ENCODE measurements at regions not wholly inside any gene's neighbourhood (a gene's known extent, or its start where the extent isn't known, plus 50 kb on each side); places are given as distances from the start of the nearest gene placed in this dataset.

- TF ChIP-seq POLR2AphosphoS5 (IDR thresholded peaks at IDR 0.05; ENCODE audit: low read depth, low read length) (no peak), SIN3A (IDR thresholded peaks at IDR 0.05; ENCODE audit: borderline replicate concordance, insufficient read depth, low read length) (no peak)
Observed at GRCh38 chr10:43953672-43954071, 305.0 kb upstream of the ZNF32 start.

GRCh38 chr10:43952760-43953159, 304.1 kb upstream of the ZNF32 start:
- TF ChIP-seq POLR2AphosphoS5 (IDR thresholded peaks at IDR 0.05; ENCODE audit: low read depth, low read length): no peak
- TF ChIP-seq FOXP2 (optimal IDR thresholded peaks at IDR 0.05; ENCODE audit: borderline replicate concordance, extremely low read depth, extremely low read length, insufficient read depth): no peak
- no peak for TF ChIP-seq TAF1 (IDR thresholded peaks at IDR 0.05; ENCODE audit: borderline replicate concordance, insufficient read depth, low read length)
- TF ChIP-seq SIN3A (IDR thresholded peaks at IDR 0.05; ENCODE audit: borderline replicate concordance, insufficient read depth, low read length): no peak
- TF ChIP-seq, protein P1, sequence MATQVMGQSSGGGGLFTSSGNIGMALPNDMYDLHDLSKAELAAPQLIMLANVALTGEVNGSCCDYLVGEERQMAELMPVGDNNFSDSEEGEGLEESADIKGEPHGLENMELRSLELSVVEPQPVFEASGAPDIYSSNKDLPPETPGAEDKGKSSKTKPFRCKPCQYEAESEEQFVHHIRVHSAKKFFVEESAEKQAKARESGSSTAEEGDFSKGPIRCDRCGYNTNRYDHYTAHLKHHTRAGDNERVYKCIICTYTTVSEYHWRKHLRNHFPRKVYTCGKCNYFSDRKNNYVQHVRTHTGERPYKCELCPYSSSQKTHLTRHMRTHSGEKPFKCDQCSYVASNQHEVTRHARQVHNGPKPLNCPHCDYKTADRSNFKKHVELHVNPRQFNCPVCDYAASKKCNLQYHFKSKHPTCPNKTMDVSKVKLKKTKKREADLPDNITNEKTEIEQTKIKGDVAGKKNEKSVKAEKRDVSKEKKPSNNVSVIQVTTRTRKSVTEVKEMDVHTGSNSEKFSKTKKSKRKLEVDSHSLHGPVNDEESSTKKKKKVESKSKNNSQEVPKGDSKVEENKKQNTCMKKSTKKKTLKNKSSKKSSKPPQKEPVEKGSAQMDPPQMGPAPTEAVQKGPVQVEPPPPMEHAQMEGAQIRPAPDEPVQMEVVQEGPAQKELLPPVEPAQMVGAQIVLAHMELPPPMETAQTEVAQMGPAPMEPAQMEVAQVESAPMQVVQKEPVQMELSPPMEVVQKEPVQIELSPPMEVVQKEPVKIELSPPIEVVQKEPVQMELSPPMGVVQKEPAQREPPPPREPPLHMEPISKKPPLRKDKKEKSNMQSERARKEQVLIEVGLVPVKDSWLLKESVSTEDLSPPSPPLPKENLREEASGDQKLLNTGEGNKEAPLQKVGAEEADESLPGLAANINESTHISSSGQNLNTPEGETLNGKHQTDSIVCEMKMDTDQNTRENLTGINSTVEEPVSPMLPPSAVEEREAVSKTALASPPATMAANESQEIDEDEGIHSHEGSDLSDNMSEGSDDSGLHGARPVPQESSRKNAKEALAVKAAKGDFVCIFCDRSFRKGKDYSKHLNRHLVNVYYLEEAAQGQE (IDR thresholded peaks at IDR 0.05; ENCODE audit: insufficient read depth in 1 of 2, low read depth in 2 of 2, low read length in 2 of 2): no peak

- TF ChIP-seq POLR2AphosphoS5 (IDR thresholded peaks at IDR 0.05; ENCODE audit: low read depth, low read length) (no peak), SIN3A (IDR thresholded peaks at IDR 0.05; ENCODE audit: borderline replicate concordance, insufficient read depth, low read length) (no peak)
Observed at GRCh38 chr10:43949351-43949750, 300.7 kb upstream of the ZNF32 start.

DNA sequence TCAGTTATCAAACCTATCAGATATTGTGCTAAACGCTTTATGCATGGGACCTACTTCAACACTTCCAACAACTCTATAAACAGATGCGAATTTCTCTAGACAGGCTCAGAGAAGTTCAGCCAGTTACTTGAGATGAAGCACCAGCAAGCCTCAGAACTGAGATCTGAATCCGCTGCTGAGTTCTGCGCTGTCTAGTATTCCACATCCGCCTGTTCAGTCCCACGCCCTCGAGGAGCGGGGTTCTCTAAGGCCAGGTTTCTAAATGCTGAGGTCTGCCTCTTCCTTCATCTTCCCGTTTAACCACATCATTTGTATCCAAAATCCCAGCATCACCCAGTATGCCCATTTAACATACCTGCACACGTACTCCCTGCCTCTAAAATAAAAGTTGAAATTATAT, 297.8 kb upstream of the ZNF32 start:
- TF ChIP-seq FOXP2 (optimal IDR thresholded peaks at IDR 0.05; ENCODE audit: borderline replicate concordance, extremely low read depth, extremely low read length, insufficient read depth) (no peak), POLR2AphosphoS5 (IDR thresholded peaks at IDR 0.05; ENCODE audit: low read depth, low read length) (no peak), SIN3A (IDR thresholded peaks at IDR 0.05; ENCODE audit: borderline replicate concordance, insufficient read depth, low read length) (no peak), TAF1 (IDR thresholded peaks at IDR 0.05; ENCODE audit: borderline replicate concordance, insufficient read depth, low read length) (no peak)
- TF ChIP-seq, protein P1 (IDR thresholded peaks at IDR 0.05; ENCODE audit: insufficient read depth in 1 of 2, low read depth in 2 of 2, low read length in 2 of 2): no peak

DNA sequence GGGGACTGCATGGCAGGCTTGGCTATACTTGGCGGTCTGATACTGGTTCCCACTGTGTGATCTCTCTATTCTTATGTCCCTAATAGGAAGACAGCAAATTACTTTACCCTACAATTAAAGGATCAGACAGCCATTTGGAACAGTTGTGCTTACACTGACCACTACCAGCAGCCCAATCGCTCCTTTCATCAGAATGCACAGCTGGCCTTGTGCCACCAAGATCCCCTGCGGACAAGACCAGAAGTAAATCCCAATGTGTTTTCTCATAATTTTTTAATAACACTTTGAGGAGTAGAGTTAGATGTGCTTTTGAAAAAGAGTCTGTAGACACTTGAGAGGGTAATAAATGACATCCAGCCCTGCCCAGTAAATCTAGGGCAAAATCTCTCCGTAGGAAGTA, 297.2 kb upstream of the ZNF32 start:
- TF ChIP-seq FOXP2 (optimal IDR thresholded peaks at IDR 0.05; ENCODE audit: borderline replicate concordance, extremely low read depth, extremely low read length, insufficient read depth) (no peak), TAF1 (IDR thresholded peaks at IDR 0.05; ENCODE audit: borderline replicate concordance, insufficient read depth, low read length) (no peak), POLR2AphosphoS5 (IDR thresholded peaks at IDR 0.05; ENCODE audit: low read depth, low read length) (no peak), SIN3A (IDR thresholded peaks at IDR 0.05; ENCODE audit: borderline replicate concordance, insufficient read depth, low read length) (no peak)
- TF ChIP-seq, protein P1 (IDR thresholded peaks at IDR 0.05; ENCODE audit: insufficient read depth in 1 of 2, low read depth in 2 of 2, low read length in 2 of 2): no peak

- TF ChIP-seq POLR2AphosphoS5 (IDR thresholded peaks at IDR 0.05; ENCODE audit: low read depth, low read length) (no peak), FOXP2 (optimal IDR thresholded peaks at IDR 0.05; ENCODE audit: borderline replicate concordance, extremely low read depth, extremely low read length, insufficient read depth) (no peak), TAF1 (IDR thresholded peaks at IDR 0.05; ENCODE audit: borderline replicate concordance, insufficient read depth, low read length) (no peak), SIN3A (IDR thresholded peaks at IDR 0.05; ENCODE audit: borderline replicate concordance, insufficient read depth, low read length) (no peak)
- TF ChIP-seq, protein P1 (IDR thresholded peaks at IDR 0.05; ENCODE audit: insufficient read depth in 1 of 2, low read depth in 2 of 2, low read length in 2 of 2): no peak
Observed at GRCh38 chr10:43945094-43945730, 296.5 kb upstream of the ZNF32 start.
